ENCODE measurements at regions not wholly inside any gene's neighbourhood (a gene's known extent, or its start where the extent isn't known, plus 50 kb on each side); places are given as distances from the start of the nearest gene placed in this dataset.

DNA sequence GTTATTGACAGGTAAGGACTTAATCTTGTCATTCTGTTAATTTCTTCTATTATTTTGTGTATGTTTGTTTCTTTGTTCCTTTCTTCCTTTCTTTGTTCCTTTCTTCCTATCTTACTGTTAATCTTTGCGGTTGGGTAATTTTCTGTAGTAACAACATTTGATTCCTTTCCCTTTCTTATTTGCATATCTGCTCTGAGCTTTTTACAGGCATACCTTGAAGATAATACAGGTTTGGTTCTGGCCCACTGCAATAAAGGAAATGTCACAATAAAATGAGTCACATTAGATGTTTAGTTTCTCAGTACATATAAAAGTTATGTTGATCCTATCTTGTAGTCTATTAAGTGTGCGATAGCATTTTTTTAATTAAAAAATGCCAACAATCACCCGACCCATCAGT is 440.7 kb downstream of the NFIB start:
- H3K4me2 ChIP-seq (ENCODE audit: insufficient read depth, low read length): no peak overlapping the region
- TF ChIP-seq, protein P1, sequence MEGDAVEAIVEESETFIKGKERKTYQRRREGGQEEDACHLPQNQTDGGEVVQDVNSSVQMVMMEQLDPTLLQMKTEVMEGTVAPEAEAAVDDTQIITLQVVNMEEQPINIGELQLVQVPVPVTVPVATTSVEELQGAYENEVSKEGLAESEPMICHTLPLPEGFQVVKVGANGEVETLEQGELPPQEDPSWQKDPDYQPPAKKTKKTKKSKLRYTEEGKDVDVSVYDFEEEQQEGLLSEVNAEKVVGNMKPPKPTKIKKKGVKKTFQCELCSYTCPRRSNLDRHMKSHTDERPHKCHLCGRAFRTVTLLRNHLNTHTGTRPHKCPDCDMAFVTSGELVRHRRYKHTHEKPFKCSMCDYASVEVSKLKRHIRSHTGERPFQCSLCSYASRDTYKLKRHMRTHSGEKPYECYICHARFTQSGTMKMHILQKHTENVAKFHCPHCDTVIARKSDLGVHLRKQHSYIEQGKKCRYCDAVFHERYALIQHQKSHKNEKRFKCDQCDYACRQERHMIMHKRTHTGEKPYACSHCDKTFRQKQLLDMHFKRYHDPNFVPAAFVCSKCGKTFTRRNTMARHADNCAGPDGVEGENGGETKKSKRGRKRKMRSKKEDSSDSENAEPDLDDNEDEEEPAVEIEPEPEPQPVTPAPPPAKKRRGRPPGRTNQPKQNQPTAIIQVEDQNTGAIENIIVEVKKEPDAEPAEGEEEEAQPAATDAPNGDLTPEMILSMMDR (IDR thresholded peaks at IDR 0.05; ENCODE audit: extremely low read depth, low read depth, low read length): no peak
- H2AFZ ChIP-seq (ENCODE audit: low read length): no peak overlapping the region
- no peaks in the 10 kb centered on the region for H3K4me1 ChIP-seq (ENCODE audit: insufficient read depth, low read length)
- H3K9me3 ChIP-seq (ENCODE audit: low read depth, low read length): no peaks in the 10 kb centered on the region
- no peak overlapping the region for H3K4me3 ChIP-seq (ENCODE audit: insufficient read depth, low read length)
- DNase-seq (ENCODE audit: insufficient read length, low spot score, missing footprints): no peak
- no peaks in the 10 kb centered on the region for H4K20me1 ChIP-seq (ENCODE audit: insufficient read depth, low read length)
- H3K79me2 ChIP-seq (ENCODE audit: insufficient read depth, low read length): no peaks in the 10 kb centered on the region
- H3K27me3 ChIP-seq (ENCODE audit: insufficient read depth, low read length): no peaks in the 10 kb centered on the region
- no peak overlapping the region for H3K27ac ChIP-seq (ENCODE audit: low read depth, low read length)
- H3K36me3 ChIP-seq (ENCODE audit: insufficient read depth, low read length): no peaks in the 10 kb centered on the region

DNA sequence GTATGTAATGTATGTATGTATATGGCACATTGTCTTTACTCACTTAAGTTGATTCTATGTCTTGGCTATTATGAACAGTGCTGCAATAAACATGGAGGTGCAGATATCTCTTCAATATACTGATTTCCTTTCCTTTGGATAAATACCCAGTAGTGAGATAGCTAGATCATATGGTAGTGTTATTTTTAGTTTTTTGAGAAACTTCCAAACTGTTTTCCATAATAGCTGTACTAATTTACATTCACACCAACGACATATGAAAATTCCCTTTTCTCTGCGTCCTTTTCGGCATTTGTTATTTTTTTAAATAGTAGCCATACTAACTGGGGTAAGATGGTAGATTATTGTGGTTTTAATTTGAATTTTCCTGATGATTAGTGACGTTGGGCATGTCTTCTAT is 445.6 kb downstream of the NFIB start:
- no peak overlapping the region for H3K4me2 ChIP-seq (ENCODE audit: insufficient read depth, low read length)

DNA sequence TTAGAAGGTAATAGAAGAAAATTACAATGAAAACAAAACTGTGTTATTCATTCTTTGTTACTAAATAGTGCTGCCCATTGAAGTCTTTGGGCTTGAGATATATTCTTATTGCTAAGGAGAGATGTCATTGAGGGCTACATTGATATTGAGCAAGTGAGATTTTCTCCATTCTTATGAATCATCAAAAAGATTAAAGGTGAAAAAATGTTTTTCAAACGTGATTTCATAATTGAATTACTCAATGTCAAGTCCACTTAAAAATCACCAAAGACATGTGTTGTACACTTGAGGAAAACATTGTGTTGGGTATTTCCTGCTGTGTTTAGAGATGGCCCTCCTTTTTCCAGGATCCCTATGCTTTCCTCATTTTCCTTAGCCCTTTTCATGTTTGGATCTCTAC is 448.1 kb downstream of the NFIB start:
- H2AFZ ChIP-seq (ENCODE audit: low read length): no peak overlapping the region
- no peaks in the 10 kb centered on the region for H3K79me2 ChIP-seq (ENCODE audit: insufficient read depth, low read length)
- H3K4me1 ChIP-seq (ENCODE audit: insufficient read depth, low read length): no peaks in the 10 kb centered on the region
- H3K27ac ChIP-seq (ENCODE audit: low read depth, low read length): no peak overlapping the region
- TF ChIP-seq, protein P1 (IDR thresholded peaks at IDR 0.05; ENCODE audit: extremely low read depth, low read depth, low read length): no peak
- DNase-seq (ENCODE audit: insufficient read length, low spot score, missing footprints): no peak
- H4K20me1 ChIP-seq (ENCODE audit: insufficient read depth, low read length): no peaks in the 10 kb centered on the region
- no peaks in the 10 kb centered on the region for H3K9me3 ChIP-seq (ENCODE audit: low read depth, low read length)
- no peaks in the 10 kb centered on the region for H3K27me3 ChIP-seq (ENCODE audit: insufficient read depth, low read length)
- no peak overlapping the region for H3K4me3 ChIP-seq (ENCODE audit: insufficient read depth, low read length)
- no peaks in the 10 kb centered on the region for H3K36me3 ChIP-seq (ENCODE audit: insufficient read depth, low read length)
- H3K4me2 ChIP-seq (ENCODE audit: insufficient read depth, low read length): no peak overlapping the region

More for the DNA sequence above, 445.6 kb downstream of the NFIB start:
- no peak for DNase-seq (ENCODE audit: insufficient read length, low spot score, missing footprints)
- H3K4me3 ChIP-seq (ENCODE audit: insufficient read depth, low read length): no peak overlapping the region
- H3K27me3 ChIP-seq (ENCODE audit: insufficient read depth, low read length): no peaks in the 10 kb centered on the region
- no peaks in the 10 kb centered on the region for H3K9me3 ChIP-seq (ENCODE audit: low read depth, low read length)
- H3K4me1 ChIP-seq (ENCODE audit: insufficient read depth, low read length): no peaks in the 10 kb centered on the region
- no peak overlapping the region for H3K27ac ChIP-seq (ENCODE audit: low read depth, low read length)
- H3K79me2 ChIP-seq (ENCODE audit: insufficient read depth, low read length): no peaks in the 10 kb centered on the region
- TF ChIP-seq, protein P1 (IDR thresholded peaks at IDR 0.05; ENCODE audit: extremely low read depth, low read depth, low read length): no peak
- no peaks in the 10 kb centered on the region for H3K36me3 ChIP-seq (ENCODE audit: insufficient read depth, low read length)
- H2AFZ ChIP-seq (ENCODE audit: low read length): no peak overlapping the region
- no peaks in the 10 kb centered on the region for H4K20me1 ChIP-seq (ENCODE audit: insufficient read depth, low read length)

DNA sequence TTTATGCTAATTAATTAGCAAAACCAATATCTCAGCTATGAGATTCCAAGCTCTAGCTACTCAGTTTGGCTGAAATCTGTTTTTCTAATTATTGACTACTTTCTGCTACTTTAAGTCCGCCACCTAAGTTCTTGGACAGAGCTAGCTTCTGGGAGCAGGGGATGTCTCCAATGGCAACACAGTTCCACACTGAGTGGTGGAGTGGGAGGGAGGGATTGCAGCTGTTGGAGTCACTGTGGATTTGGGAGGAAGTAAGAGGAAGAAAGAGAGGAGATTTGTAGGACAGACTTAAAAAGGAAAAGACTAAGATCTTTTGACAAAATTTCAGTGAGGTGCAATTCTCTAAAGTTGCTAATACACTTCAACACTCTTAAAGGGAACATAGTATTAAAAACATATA is 450.8 kb downstream of the NFIB start:
- Histone ChIP-seq H3K36me3 (ENCODE audit: insufficient read depth, low read length) (no peaks in the 10 kb centered on the region), H3K27me3 (ENCODE audit: insufficient read depth, low read length) (no peaks in the 10 kb centered on the region), H3K4me1 (ENCODE audit: insufficient read depth, low read length) (no peaks in the 10 kb centered on the region), H3K9me3 (ENCODE audit: low read depth, low read length) (no peaks in the 10 kb centered on the region), H2AFZ (ENCODE audit: low read length) (no peak overlapping the region), H3K4me3 (ENCODE audit: insufficient read depth, low read length) (no peak overlapping the region), H3K27ac (ENCODE audit: low read depth, low read length) (no peak overlapping the region), H3K4me2 (ENCODE audit: insufficient read depth, low read length) (no peak overlapping the region), H3K79me2 (ENCODE audit: insufficient read depth, low read length) (no peaks in the 10 kb centered on the region), H4K20me1 (ENCODE audit: insufficient read depth, low read length) (no peaks in the 10 kb centered on the region)
- TF ChIP-seq, protein P1 (IDR thresholded peaks at IDR 0.05; ENCODE audit: extremely low read depth, low read depth, low read length): no peak
- no peak for DNase-seq (ENCODE audit: insufficient read length, low spot score, missing footprints)

Data from osteoblast (primary cell).